Right lobe of liver (tissue), 4 donors: ENCODE measurements at regions not wholly inside any gene's neighbourhood (a gene's known extent, or its start where the extent isn't known, plus 50 kb on each side); places are given as distances from the start of the nearest gene placed in this dataset.

Experiments used
- CTCF ChIP-seq, 4 donors: fragments of 200-600 bp in 3 of 4; fragments of 450-650 bp in 1 of 4; IDR thresholded peaks; one replicate each; pipeline versions ENCODE4 v1.5.1 to v1.8.0; 2016 to 2022; ENCODE audit warnings: antibody characterized with exemption in 4 of 4, mild to moderate bottlenecking in 2 of 4
- POLR2A ChIP-seq: fragments of 450-650 bp; IDR thresholded peaks from one replicate; pipeline ENCODE4 v1.6.1; 2017; ENCODE audit warnings: antibody characterized with exemption, mild to moderate bottlenecking
- donor health status: DM: no; HTN: no; CAD: no.
- donor health status: DM: no; HTN: no; CAD: no.
- donor health status: DM: no; HTN: yes; CAD: no.

- TF ChIP-seq POLR2A (no peak), CTCF (IDR thresholded peaks at IDR 0.05) (no peak)
Observed at GRCh38 chr13:22080832-22081231, 410.0 kb downstream of the FGF9 start.
